Ovary (tissue), 3 donors: ENCODE measurements at regions not wholly inside any gene's neighbourhood (a gene's known extent, or its start where the extent isn't known, plus 50 kb on each side); places are given as distances from the start of the nearest gene placed in this dataset.

Source experiments
- POLR2A ChIP-seq: fragments of 450-650 bp; IDR thresholded peaks from one replicate; pipeline ENCODE4 v1.6.1; 2017; ENCODE audit warnings: antibody characterized with exemption, mild to moderate bottlenecking, moderate library complexity
- TF ChIP-seq, protein P1 (sequence below), 3 donors: fragments of 450-650 bp in 2 of 3; fragments of 200-600 bp in 1 of 3; IDR thresholded peaks; one replicate each; pipeline versions ENCODE4 v1.5.1 to v1.8.0; 2016 to 2022; ENCODE audit warnings: antibody characterized with exemption in 3 of 3, mild to moderate bottlenecking in 1 of 3
- donor health status: DM: no; HTN: no; CAD: no.

GRCh38 chr2:8627692-8628085 lies 54.2 kb upstream of the ID2 start:
- TF ChIP-seq, protein P1, sequence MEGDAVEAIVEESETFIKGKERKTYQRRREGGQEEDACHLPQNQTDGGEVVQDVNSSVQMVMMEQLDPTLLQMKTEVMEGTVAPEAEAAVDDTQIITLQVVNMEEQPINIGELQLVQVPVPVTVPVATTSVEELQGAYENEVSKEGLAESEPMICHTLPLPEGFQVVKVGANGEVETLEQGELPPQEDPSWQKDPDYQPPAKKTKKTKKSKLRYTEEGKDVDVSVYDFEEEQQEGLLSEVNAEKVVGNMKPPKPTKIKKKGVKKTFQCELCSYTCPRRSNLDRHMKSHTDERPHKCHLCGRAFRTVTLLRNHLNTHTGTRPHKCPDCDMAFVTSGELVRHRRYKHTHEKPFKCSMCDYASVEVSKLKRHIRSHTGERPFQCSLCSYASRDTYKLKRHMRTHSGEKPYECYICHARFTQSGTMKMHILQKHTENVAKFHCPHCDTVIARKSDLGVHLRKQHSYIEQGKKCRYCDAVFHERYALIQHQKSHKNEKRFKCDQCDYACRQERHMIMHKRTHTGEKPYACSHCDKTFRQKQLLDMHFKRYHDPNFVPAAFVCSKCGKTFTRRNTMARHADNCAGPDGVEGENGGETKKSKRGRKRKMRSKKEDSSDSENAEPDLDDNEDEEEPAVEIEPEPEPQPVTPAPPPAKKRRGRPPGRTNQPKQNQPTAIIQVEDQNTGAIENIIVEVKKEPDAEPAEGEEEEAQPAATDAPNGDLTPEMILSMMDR (IDR thresholded peaks at IDR 0.05): no peak
- TF ChIP-seq POLR2A: no peak
